ENCODE measurements at regions not wholly inside any gene's neighbourhood (a gene's known extent, or its start where the extent isn't known, plus 50 kb on each side); places are given as distances from the start of the nearest gene placed in this dataset.
"Not testable (repeated sequence)": the region's sequence is repeated elsewhere in the genome, so short reads cannot be mapped to it uniquely, and the experiment has no call there.

DNA sequence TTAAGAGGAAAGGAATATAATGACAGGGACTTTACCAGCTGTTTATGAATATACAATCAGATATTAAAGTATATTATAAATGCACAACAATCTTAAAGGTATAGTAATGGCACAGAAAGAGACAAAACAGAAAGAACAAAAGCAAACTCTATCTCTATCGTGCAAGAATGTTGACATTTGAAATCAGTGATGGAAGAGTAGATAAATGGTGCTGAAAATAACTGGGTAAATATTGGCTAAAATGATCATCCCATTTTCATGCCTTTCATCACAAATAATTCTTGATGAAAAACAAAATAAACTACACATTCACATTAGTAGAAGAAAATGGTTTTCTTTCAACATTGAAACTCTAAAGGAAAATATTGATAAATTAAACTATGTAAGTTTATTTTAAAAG, 495.9 kb downstream of the IRS1 start:
- no peak overlapping the region for H3K4me3 Mint-ChIP-seq
- no peaks in the 10 kb centered on the region for H3K36me3 Mint-ChIP-seq
- Histone ChIP-seq H3K9me3 (ENCODE audit: control insufficient read depth in 1 of 2, low read length in 2 of 2) (no peaks in the 10 kb centered on the region), H3K4me1 (ENCODE audit: insufficient read depth, low read length) (no peaks in the 10 kb centered on the region), H3K36me3 (ENCODE audit: insufficient read depth, low read length) (no peaks in the 10 kb centered on the region), H3K4me3 (ENCODE audit: low read length in 2 of 2) (no peak overlapping the region), H3K27me3 (ENCODE audit: insufficient read depth, low read length) (no peaks in the 10 kb centered on the region), H3K27ac (ENCODE audit: low read depth, low read length) (no peak overlapping the region)
- intact Hi-C loops (cut with micrococcal nuclease), result no loop called here
- peaks cover 2 to 6% of the 10 kb centered on the region in 2 donors for H3K27me3 Mint-ChIP-seq
- ChIA-PET CTCF (ENCODE audit: partially characterized antibody) (no interaction called here), POLR2A (ENCODE audit: partially characterized antibody) (no interaction called here)
- H3K9me3 Mint-ChIP-seq, result no peaks in the 10 kb centered on the region
- no peak overlapping the region for H3K27ac Mint-ChIP-seq
- no peaks in the 10 kb centered on the region for H3K4me1 Mint-ChIP-seq
- no peak for DNase-seq

DNA sequence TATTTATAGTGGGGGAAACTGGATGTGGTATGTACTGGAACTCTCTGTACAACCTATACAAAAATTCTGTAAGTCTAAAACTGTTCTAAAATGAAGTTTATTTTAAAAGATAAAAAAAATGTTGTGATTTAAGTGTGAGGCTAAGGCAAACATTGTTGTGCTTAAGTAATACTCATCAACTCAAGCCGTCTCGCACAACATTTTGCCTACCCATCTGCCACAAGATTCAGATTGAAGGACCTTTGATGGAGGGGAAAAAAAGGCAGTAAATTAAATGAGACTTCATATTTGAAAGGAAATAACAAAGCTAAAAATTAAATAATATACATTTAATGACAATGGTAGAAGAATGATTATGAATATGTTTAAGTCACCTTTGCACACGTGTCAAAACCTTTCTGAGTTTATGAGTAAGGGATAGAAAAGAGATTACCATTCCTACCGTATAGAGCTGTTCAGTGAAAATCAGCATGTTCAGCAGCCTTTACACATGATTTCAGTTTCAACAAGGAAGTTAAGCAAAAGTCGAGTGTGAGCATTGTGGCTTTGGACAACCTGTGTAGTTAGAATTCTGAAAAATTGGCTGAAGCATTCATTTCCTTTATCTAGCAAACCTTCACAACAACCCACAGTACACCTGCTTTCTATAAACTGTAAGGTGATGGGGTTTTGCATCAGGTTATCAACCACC, 499.3 kb downstream of the IRS1 start:
- Histone ChIP-seq H3K27me3 (ENCODE audit: insufficient read depth, low read length) (no peaks in the 10 kb centered on the region), H3K27ac (ENCODE audit: low read depth, low read length) (no peak overlapping the region), H3K4me3 (ENCODE audit: low read length in 2 of 2) (no peak overlapping the region), H3K36me3 (ENCODE audit: insufficient read depth, low read length) (no peaks in the 10 kb centered on the region), H3K9me3 (ENCODE audit: control insufficient read depth in 1 of 2, low read length in 2 of 2) (no peaks in the 10 kb centered on the region), H3K4me1 (ENCODE audit: insufficient read depth, low read length) (no peaks in the 10 kb centered on the region)
- ChIA-PET CTCF (ENCODE audit: partially characterized antibody) (no interaction called here), POLR2A (ENCODE audit: partially characterized antibody) (no interaction called here)
- no peaks in the 10 kb centered on the region for H3K36me3 Mint-ChIP-seq
- H3K27ac Mint-ChIP-seq, result no peak overlapping the region
- peaks cover 4 to 13% of the 10 kb centered on the region in 2 donors for H3K27me3 Mint-ChIP-seq
- no peak for DNase-seq
- H3K4me1 Mint-ChIP-seq, result no peaks in the 10 kb centered on the region
- no peaks in the 10 kb centered on the region for H3K9me3 Mint-ChIP-seq
- intact Hi-C loops (cut with micrococcal nuclease), result no loop called here
- no peak overlapping the region for H3K4me3 Mint-ChIP-seq

DNA sequence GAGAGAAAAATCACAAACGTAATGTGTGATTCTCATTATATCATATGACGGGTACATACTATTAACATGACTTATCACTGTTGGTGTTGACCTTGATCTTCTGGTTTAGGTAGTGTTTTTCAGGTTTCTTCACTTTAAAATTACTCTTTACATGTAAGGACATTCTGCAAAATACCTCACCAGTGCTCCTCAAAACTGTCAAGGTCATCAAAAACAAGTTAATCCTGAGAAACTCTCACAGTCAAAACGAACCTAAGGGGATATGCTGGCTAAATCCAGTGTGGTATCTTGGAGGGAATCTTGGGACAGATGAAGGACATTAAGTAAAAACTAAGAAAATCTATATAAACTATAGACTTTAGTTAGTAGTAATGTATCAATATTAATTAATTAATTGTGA, 499.8 kb downstream of the IRS1 start:
- DNase-seq, result no peak
- H3K9me3 ChIP-seq (ENCODE audit: control insufficient read depth in 1 of 2, low read length in 2 of 2), result no peaks in the 10 kb centered on the region
- no peaks in the 10 kb centered on the region for H3K4me1 ChIP-seq (ENCODE audit: insufficient read depth, low read length)
- H3K27ac ChIP-seq (ENCODE audit: low read depth, low read length), result no peak overlapping the region
- ChIA-PET POLR2A (ENCODE audit: partially characterized antibody) (no interaction called here), CTCF (ENCODE audit: partially characterized antibody) (no interaction called here)
- H3K36me3 ChIP-seq (ENCODE audit: insufficient read depth, low read length), result no peaks in the 10 kb centered on the region
- H3K4me3 Mint-ChIP-seq, result no peak overlapping the region
- H3K4me1 Mint-ChIP-seq, result no peaks in the 10 kb centered on the region
- H3K36me3 Mint-ChIP-seq, result no peaks in the 10 kb centered on the region
- intact Hi-C loops (cut with micrococcal nuclease), result no loop called here
- peaks cover 4 to 13% of the 10 kb centered on the region in 2 donors for H3K27me3 Mint-ChIP-seq
- H3K27me3 ChIP-seq (ENCODE audit: insufficient read depth, low read length), result no peaks in the 10 kb centered on the region
- no peaks in the 10 kb centered on the region for H3K9me3 Mint-ChIP-seq
- H3K4me3 ChIP-seq (ENCODE audit: low read length in 2 of 2), result no peak overlapping the region
- H3K27ac Mint-ChIP-seq, result no peak overlapping the region

DNA sequence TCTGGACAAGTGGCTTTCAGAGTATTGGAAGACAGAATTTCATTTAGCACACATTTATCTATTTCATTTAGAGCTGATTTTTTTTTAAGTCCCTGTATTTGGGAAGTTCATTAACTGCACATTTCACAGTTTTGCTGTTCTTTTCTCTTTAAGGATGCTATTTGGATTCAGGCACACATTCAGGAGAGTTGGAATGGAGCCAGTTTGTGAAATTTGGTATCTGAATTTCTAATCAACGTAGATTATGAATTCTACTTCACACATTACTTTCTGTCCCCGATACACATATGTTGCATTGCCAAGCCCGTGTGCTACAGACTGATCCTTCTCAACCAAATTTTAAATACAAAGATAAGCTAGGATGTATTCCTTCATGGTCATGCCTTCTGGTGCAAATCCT, 503.9 kb downstream of the IRS1 start:
- Mint-ChIP-seq H3K27me3 (peaks cover 2 to 15% of the 10 kb centered on the region in 2 donors), H3K4me3 (no peak overlapping the region), H3K36me3 (no peaks in the 10 kb centered on the region), H3K9me3 (peaks cover 7 to 26% (median 21%) of the 10 kb centered on the region in 8 donors), H3K27ac (no peak overlapping the region), H3K4me1 (no peaks in the 10 kb centered on the region)
- Histone ChIP-seq H3K27ac (ENCODE audit: low read depth, low read length) (no peak overlapping the region), H3K36me3 (ENCODE audit: insufficient read depth, low read length) (no peaks in the 10 kb centered on the region), H3K27me3 (ENCODE audit: insufficient read depth, low read length) (no peaks in the 10 kb centered on the region), H3K4me3 (ENCODE audit: low read length in 2 of 2) (no peak overlapping the region), H3K4me1 (ENCODE audit: insufficient read depth, low read length) (no peaks in the 10 kb centered on the region), H3K9me3 (ENCODE audit: control insufficient read depth in 1 of 2, low read length in 2 of 2) (no peaks in the 10 kb centered on the region)
- CTCF ChIA-PET (ENCODE audit: partially characterized antibody), result no interaction called here
- DNase-seq, result no peak
- intact Hi-C loops (cut with micrococcal nuclease), result no loop called here
- POLR2A ChIA-PET (ENCODE audit: partially characterized antibody), result no interaction called here

DNA sequence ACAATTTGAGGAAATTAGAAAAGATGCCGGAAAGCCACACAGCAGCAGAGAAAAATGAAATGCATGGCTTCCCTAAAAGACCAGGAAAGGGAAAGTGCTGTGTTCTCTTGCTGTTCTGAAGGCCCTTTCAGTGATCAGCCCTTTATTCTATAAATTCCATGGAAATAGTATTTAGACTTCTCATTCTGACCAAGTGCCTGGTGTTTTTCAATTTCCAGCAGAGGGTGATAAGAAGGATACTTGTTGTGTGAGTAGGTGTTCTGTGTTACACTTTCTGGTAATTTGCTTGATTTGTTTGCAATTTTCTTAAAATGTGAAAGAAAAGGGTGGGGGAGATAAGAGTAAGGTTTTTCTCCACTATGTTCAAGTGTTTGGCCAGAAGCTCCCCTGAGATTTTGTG, 504.5 kb downstream of the IRS1 start:
- H3K4me1 ChIP-seq (ENCODE audit: insufficient read depth, low read length), result no peaks in the 10 kb centered on the region
- H3K27me3 ChIP-seq (ENCODE audit: insufficient read depth, low read length), result no peaks in the 10 kb centered on the region
- DNase-seq, result no peak
- H3K36me3 ChIP-seq (ENCODE audit: insufficient read depth, low read length), result no peaks in the 10 kb centered on the region
- no peaks in the 10 kb centered on the region for H3K9me3 ChIP-seq (ENCODE audit: control insufficient read depth in 1 of 2, low read length in 2 of 2)
- intact Hi-C loops (cut with micrococcal nuclease), result no loop called here
- POLR2A ChIA-PET (ENCODE audit: partially characterized antibody), result no interaction called here
- Mint-ChIP-seq H3K4me3 (no peak overlapping the region), H3K27ac (no peak overlapping the region), H3K36me3 (no peaks in the 10 kb centered on the region), H3K4me1 (no peaks in the 10 kb centered on the region), H3K9me3 (peaks cover 7 to 30% (median 23%) of the 10 kb centered on the region in 8 donors), H3K27me3 (peaks cover 2 to 15% of the 10 kb centered on the region in 2 donors)
- no peak overlapping the region for H3K27ac ChIP-seq (ENCODE audit: low read depth, low read length)
- CTCF ChIA-PET (ENCODE audit: partially characterized antibody), result no interaction called here
- H3K4me3 ChIP-seq (ENCODE audit: low read length in 2 of 2), result no peak overlapping the region

DNA sequence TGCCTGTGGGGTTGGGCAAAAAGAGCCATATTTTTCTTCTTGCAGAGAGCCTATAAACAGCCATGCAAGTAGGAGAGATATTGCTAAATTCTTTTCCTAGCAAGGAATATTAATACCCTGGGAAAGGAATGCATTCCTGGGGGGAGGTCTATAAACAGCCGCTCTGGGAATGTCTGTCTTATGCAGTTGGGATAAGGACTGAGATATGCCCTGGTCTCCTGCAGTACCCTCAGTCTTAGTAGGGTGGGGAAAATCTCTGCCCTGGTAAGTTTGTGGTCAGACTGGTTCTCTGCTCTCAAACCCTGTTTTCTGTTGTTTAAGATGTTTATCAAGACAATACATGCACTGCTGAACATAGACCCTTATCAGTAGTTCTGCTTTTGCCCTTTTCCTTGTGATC, 508.3 kb downstream of the IRS1 start:
- H3K27ac ChIP-seq (ENCODE audit: low read depth, low read length); H3K9me3 ChIP-seq (ENCODE audit: control insufficient read depth in 1 of 2, low read length in 2 of 2); H3K4me1 ChIP-seq (ENCODE audit: insufficient read depth, low read length); H3K27me3 Mint-ChIP-seq; H3K36me3 Mint-ChIP-seq; intact Hi-C loops (cut with micrococcal nuclease); CTCF ChIA-PET (ENCODE audit: partially characterized antibody); POLR2A ChIA-PET (ENCODE audit: partially characterized antibody); H3K27me3 ChIP-seq (ENCODE audit: insufficient read depth, low read length); H3K4me1 Mint-ChIP-seq; H3K27ac Mint-ChIP-seq; H3K4me3 ChIP-seq (ENCODE audit: low read length in 2 of 2); H3K36me3 ChIP-seq (ENCODE audit: insufficient read depth, low read length): not testable (repeated sequence)
- H3K4me3 Mint-ChIP-seq, result peak overlapping the region in 1 of 8 donors; percentile 4
- peak in 1 of 5 donors; percentile 23 for DNase-seq
- H3K9me3 Mint-ChIP-seq, result peaks cover 7 to 34% (median 23%) of the 10 kb centered on the region in 8 donors

DNA sequence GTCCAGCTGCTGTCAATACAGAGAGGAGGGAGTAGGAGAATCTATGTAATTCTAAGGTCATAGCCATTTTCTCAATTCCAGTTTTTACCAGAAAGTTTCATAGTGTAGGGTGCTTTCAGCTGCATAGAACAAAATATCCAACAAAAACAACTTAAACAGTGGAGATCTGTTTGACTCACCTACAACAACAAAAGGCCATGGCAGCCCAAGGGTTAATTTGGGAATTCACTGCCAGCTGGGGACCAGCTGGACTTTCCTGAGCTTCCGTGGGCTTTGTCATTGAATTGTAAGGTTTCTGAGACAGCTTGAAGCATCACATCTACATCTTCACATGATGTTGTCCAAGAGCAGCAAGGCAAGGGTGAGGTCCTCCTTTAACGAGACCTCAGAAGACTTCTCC, 512.7 kb downstream of the IRS1 start:
- H3K9me3 ChIP-seq (ENCODE audit: control insufficient read depth in 1 of 2, low read length in 2 of 2), result no peaks in the 10 kb centered on the region
- no peak overlapping the region for H3K27ac ChIP-seq (ENCODE audit: low read depth, low read length)
- Mint-ChIP-seq H3K9me3 (peaks cover 0 to 23% (median 12%) of the 10 kb centered on the region in 8 donors), H3K27me3 (peaks cover 0 to 3% of the 10 kb centered on the region in 2 donors), H3K27ac (no peak overlapping the region), H3K36me3 (no peaks in the 10 kb centered on the region), H3K4me1 (no peaks in the 10 kb centered on the region), H3K4me3 (no peak overlapping the region)
- intact Hi-C loops (cut with micrococcal nuclease), result no loop called here
- no peaks in the 10 kb centered on the region for H3K4me1 ChIP-seq (ENCODE audit: insufficient read depth, low read length)
- POLR2A ChIA-PET (ENCODE audit: partially characterized antibody), result no interaction called here
- H3K27me3 ChIP-seq (ENCODE audit: insufficient read depth, low read length), result no peaks in the 10 kb centered on the region
- no peak overlapping the region for H3K4me3 ChIP-seq (ENCODE audit: low read length in 2 of 2)
- H3K36me3 ChIP-seq (ENCODE audit: insufficient read depth, low read length), result no peaks in the 10 kb centered on the region
- DNase-seq, result no peak
- CTCF ChIA-PET (ENCODE audit: partially characterized antibody), result no interaction called here

DNA sequence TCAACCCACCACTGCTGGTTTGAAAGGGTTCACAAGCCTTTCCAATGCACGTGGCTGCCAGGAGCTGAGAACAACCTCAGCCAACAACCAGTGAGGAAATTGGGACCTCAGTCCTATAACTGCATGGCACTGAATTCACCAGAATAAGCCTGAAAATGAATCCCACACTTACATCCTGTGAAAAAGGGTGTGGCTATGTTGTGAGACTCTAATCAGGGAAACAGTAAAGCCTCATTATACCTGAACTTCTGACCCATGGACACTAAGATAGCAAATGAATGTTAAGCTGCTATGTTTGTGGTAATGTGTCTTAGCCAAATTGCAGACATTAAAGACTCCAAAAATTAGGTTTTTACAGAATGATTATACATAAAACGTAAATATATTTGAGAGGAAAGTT, 515.8 kb downstream of the IRS1 start:
- CTCF ChIA-PET (ENCODE audit: partially characterized antibody), result no interaction called here
- Mint-ChIP-seq H3K36me3 (no peaks in the 10 kb centered on the region), H3K27me3 (peaks cover 4 to 9% of the 10 kb centered on the region in 2 donors), H3K27ac (no peak overlapping the region), H3K9me3 (peaks cover 0 to 4% (median 0%) of the 10 kb centered on the region in 8 donors), H3K4me1 (no peaks in the 10 kb centered on the region), H3K4me3 (no peak overlapping the region)
- no peak for DNase-seq
- POLR2A ChIA-PET (ENCODE audit: partially characterized antibody), result no interaction called here
- intact Hi-C loops (cut with micrococcal nuclease), result no loop called here
- H3K27me3 ChIP-seq (ENCODE audit: insufficient read depth, low read length), result no peaks in the 10 kb centered on the region
- no peak overlapping the region for H3K4me3 ChIP-seq (ENCODE audit: low read length in 2 of 2)
- no peaks in the 10 kb centered on the region for H3K36me3 ChIP-seq (ENCODE audit: insufficient read depth, low read length)
- no peaks in the 10 kb centered on the region for H3K4me1 ChIP-seq (ENCODE audit: insufficient read depth, low read length)
- no peak overlapping the region for H3K27ac ChIP-seq (ENCODE audit: low read depth, low read length)
- no peaks in the 10 kb centered on the region for H3K9me3 ChIP-seq (ENCODE audit: control insufficient read depth in 1 of 2, low read length in 2 of 2)
